Upper lobe of left lung (tissue), 6 donors: ENCODE measurements at regions not wholly inside any gene's neighbourhood (a gene's known extent, or its start where the extent isn't known, plus 50 kb on each side); places are given as distances from the start of the nearest gene placed in this dataset.

Experiments used
- ATAC-seq, 2 donors: fragments of 200-7000 bp; cut with Tn5 transposase; one replicate each; pipeline ENCODE4 v1.9.1; 2022; ENCODE audit warnings: mild to moderate bottlenecking in 2 of 2, moderate library complexity in 2 of 2; ENCODE audit not compliant: low FRiP score in 2 of 2
- DNase-seq, 2 donors: peaks; one replicate each; pipeline ENCODE4 v3.0.0-alpha.2; 2019 to 2020
- H3K27ac ChIP-seq, 4 donors: fragments of 200-600 bp; sonication (generic); one replicate each; pipeline ENCODE4 v1.5.1; 2016 to 2019
- H3K27me3 ChIP-seq, 4 donors: fragments of 200-600 bp; sonication (generic); one replicate each; pipeline ENCODE4 v1.5.1; 2017 to 2019
- H3K36me3 ChIP-seq, 4 donors: fragments of 200-600 bp; sonication (generic); one replicate each; pipeline ENCODE4 v1.5.1; 2016 to 2019
- H3K4me1 ChIP-seq, 4 donors: fragments of 200-600 bp; sonication (generic); one replicate each; pipeline ENCODE4 v1.5.1; 2018 to 2019
- H3K4me3 ChIP-seq, 4 donors: fragments of 200-600 bp; sonication (generic); one replicate each; pipeline ENCODE4 v1.5.1; 2017 to 2019; ENCODE audit warnings: mild to moderate bottlenecking in 2 of 4, moderate library complexity in 1 of 4
- H3K9me3 ChIP-seq, 4 donors: fragments of 200-600 bp; sonication (generic); one replicate each; pipeline ENCODE4 v1.5.1; 2018 to 2019
- CTCF ChIP-seq, 6 experiments: fragments of 450-650 bp in 4 of 6; fragments of 200-600 bp in 2 of 6; sonication (generic) in 2 of 6; IDR thresholded peaks; one replicate each; pipeline ENCODE4 v1.5.1; 2016 to 2019; ENCODE audit warnings: antibody characterized with exemption in 6 of 6
- EP300 ChIP-seq, 4 donors: sonication (generic); formaldehyde crosslinking; IDR thresholded peaks; one replicate each; pipeline ENCODE4 v1.5.1; 2017; ENCODE audit warnings: antibody characterized with exemption in 4 of 4, control low read depth in 2 of 4
- POLR2A ChIP-seq, 4 donors: fragments of 450-650 bp; IDR thresholded peaks; one replicate each; pipeline ENCODE4 v1.5.1; 2016 to 2017; ENCODE audit warnings: antibody characterized with exemption in 4 of 4, mild to moderate bottlenecking in 2 of 4
- POLR2AphosphoS5 ChIP-seq, 2 donors: sonication (generic); formaldehyde crosslinking; IDR thresholded peaks; one replicate each; pipeline ENCODE4 v1.5.1; 2017; ENCODE audit warnings: antibody characterized with exemption in 2 of 2
- WGBS, 2 donors: methylation state at CpG; one replicate each; pipeline ENCODE4 v1.1.5; 2017 to 2018; 5-methylcytosine and 5-hydroxymethylcytosine counted together
- donor health status: DM: no; HTN: no; CAD: no; lungs with moderate emphysema.
- donor health status: DM: no; HTN: yes; CAD: no; lungs with severe emphysema.

- Histone ChIP-seq H3K4me1 (no peaks in the 10 kb centered on the region), H3K4me3 (no peak overlapping the region), H3K36me3 (no peaks in the 10 kb centered on the region), H3K27ac (no peak overlapping the region), H3K9me3 (no peaks in the 10 kb centered on the region), H3K27me3 (no peaks in the 10 kb centered on the region)
- ATAC-seq = no peak
- DNase-seq = no peak
- TF ChIP-seq POLR2A (IDR thresholded peaks at IDR 0.05) (no peak), POLR2AphosphoS5 (IDR thresholded peaks at IDR 0.05) (no peak), CTCF (IDR thresholded peaks at IDR 0.05) (no peak), EP300 (IDR thresholded peaks at IDR 0.05) (no peak)
- WGBS, 2 donors = 64 to 73% methylated on average over 1 of the region's 1 CpG
Measured at GRCh38 chr14:87434011-87434410, 559.0 kb downstream of the GALC start.

- no peak for ATAC-seq
- H3K4me3 ChIP-seq = no peak overlapping the region
- H3K27ac ChIP-seq = no peak overlapping the region
- H3K36me3 ChIP-seq = no peaks in the 10 kb centered on the region
- 64 to 79% methylated on average over 6 of the region's 6 CpGs for WGBS, 2 donors
- H3K4me1 ChIP-seq = no peaks in the 10 kb centered on the region
- H3K9me3 ChIP-seq = no peaks in the 10 kb centered on the region
- no peak for DNase-seq
- no peaks in the 10 kb centered on the region for H3K27me3 ChIP-seq
- no peak for TF ChIP-seq EP300 (IDR thresholded peaks at IDR 0.05)
- TF ChIP-seq CTCF (IDR thresholded peaks at IDR 0.05) = no peak
- no peak for TF ChIP-seq POLR2AphosphoS5 (IDR thresholded peaks at IDR 0.05)
- TF ChIP-seq POLR2A (IDR thresholded peaks at IDR 0.05) = no peak
Measured at GRCh38 chr14:87432698-87433097, 560.3 kb downstream of the GALC start.

- H3K4me1 ChIP-seq = no peaks in the 10 kb centered on the region
- no peaks in the 10 kb centered on the region for H3K9me3 ChIP-seq
- no peaks in the 10 kb centered on the region for H3K36me3 ChIP-seq
- no peak overlapping the region for H3K27ac ChIP-seq
- DNase-seq = no peak
- TF ChIP-seq POLR2AphosphoS5 (IDR thresholded peaks at IDR 0.05) (no peak), POLR2A (IDR thresholded peaks at IDR 0.05) (no peak), CTCF (IDR thresholded peaks at IDR 0.05) (no peak), EP300 (IDR thresholded peaks at IDR 0.05) (no peak)
- H3K4me3 ChIP-seq = no peak overlapping the region
- no peak for ATAC-seq
- H3K27me3 ChIP-seq = no peaks in the 10 kb centered on the region
Measured at GRCh38 chr14:87430810-87431209, 562.2 kb downstream of the GALC start.

GRCh38 chr14:87430214-87430613 lies 562.8 kb downstream of the GALC start:
- Histone ChIP-seq H3K9me3 (no peaks in the 10 kb centered on the region), H3K4me3 (no peak overlapping the region), H3K36me3 (no peaks in the 10 kb centered on the region), H3K4me1 (no peaks in the 10 kb centered on the region), H3K27me3 (no peaks in the 10 kb centered on the region), H3K27ac (no peak overlapping the region)
- WGBS, 2 donors = 48 to 59% methylated on average over 7 of the region's 7 CpGs
- DNase-seq (no peak), ATAC-seq (no peak)
- no peak for TF ChIP-seq POLR2A (IDR thresholded peaks at IDR 0.05)
- TF ChIP-seq POLR2AphosphoS5 (IDR thresholded peaks at IDR 0.05) = no peak
- no peak for TF ChIP-seq EP300 (IDR thresholded peaks at IDR 0.05)
- TF ChIP-seq CTCF (IDR thresholded peaks at IDR 0.05) = no peak

GRCh38 chr14:87419925-87420324 lies 573.1 kb downstream of the GALC start:
- Histone ChIP-seq H3K9me3 (peaks cover 0 to 10% (median 0%) of the 10 kb centered on the region in 4 donors), H3K4me1 (no peaks in the 10 kb centered on the region), H3K4me3 (no peak overlapping the region), H3K27ac (no peak overlapping the region), H3K36me3 (no peaks in the 10 kb centered on the region), H3K27me3 (no peaks in the 10 kb centered on the region)
- 92 to 93% methylated on average over 2 of the region's 2 CpGs for WGBS, 2 donors
- ATAC-seq (no peak), DNase-seq (no peak)
- TF ChIP-seq POLR2AphosphoS5 (IDR thresholded peaks at IDR 0.05) = no peak
- TF ChIP-seq EP300 (IDR thresholded peaks at IDR 0.05) = no peak
- no peak for TF ChIP-seq POLR2A (IDR thresholded peaks at IDR 0.05)
- no peak for TF ChIP-seq CTCF (IDR thresholded peaks at IDR 0.05)
